NCI-H345 treated with DMSO at 0.1 percent for 48 hours (cell line): ENCODE measurements at regions not wholly inside any gene's neighbourhood (a gene's known extent, or its start where the extent isn't known, plus 50 kb on each side); places are given as distances from the start of the nearest gene placed in this dataset.
"Not testable (repeated sequence)": the region's sequence is repeated elsewhere in the genome, so short reads cannot be mapped to it uniquely, and the experiment has no call there.

Experiments
- DNase-seq: peaks from one replicate; lab custom pipeline; 2025; ENCODE audit not compliant: unreplicated experiment; lab: John Stamatoyannopoulos, UW

DNA sequence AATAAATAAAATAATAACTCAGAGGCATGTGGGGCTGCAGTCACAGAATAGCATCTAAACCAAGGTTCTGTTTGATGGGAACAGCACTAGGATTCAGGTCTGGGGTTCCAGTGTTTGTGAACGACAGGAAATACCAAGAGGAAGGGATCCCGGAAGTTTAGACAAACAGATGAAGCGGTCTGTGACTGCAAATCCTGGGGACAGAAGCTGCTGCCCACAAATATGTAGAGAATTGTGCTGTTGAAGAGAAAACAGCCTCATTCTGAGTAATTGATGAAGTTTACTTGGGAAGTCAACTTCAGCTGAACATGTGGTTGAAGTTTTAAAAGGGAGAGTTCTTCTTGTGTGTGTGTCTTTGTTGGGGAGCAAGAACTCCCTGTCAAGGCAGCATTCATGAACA lies 98.4 kb upstream of the TBX5 start:
- DNase-seq = no peak

DNA sequence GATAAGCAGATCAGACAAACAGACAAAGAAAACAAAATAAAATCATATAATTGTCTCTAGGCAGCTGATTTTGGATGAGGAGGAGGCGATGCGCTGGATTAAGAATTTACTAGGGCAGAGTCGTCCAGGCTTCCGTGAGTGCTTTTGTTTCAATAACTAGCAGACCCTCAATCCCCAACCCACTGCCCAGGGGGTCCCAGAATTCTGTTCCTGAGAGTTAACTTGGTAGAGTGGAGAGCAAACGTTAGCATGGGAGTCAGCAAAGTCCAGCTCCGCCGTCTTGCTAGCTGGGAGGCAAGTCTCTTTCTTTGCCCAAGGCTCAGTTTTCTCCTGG lies 95.5 kb upstream of the TBX5 start:
- no peak for DNase-seq

DNA sequence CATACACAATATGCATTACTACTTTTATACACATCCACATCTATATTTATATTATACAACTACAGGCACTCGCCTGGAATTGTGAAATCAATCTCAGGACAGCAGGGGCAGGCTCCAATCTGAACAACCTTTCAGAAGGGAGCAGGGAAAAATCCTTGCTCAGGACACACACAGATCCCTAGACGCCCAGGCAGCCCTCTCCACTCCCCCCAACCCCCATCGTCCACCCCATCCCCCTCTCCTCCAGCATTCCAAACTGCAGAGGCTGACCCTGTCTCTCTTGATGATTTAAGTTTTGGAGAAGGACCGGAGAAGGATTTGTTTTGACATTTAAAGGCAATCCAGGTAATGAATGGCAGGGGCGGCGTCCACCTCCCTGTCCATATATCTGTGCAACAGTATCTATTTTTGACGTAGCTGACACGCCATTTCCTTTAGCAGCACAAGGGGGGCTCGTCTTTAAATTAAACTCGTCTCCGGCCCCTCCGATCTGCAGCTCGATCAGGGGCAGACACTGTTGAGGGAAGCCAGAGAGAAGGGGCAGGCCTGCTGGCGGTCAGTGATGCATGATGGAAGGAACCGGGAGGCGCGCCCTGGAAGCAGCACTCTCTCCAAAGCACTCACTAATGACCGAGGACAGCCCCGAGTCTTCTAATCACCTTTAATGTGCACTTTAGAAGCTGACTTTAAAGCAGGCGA lies 95.0 kb upstream of the TBX5 start:
- no peak for DNase-seq

DNA sequence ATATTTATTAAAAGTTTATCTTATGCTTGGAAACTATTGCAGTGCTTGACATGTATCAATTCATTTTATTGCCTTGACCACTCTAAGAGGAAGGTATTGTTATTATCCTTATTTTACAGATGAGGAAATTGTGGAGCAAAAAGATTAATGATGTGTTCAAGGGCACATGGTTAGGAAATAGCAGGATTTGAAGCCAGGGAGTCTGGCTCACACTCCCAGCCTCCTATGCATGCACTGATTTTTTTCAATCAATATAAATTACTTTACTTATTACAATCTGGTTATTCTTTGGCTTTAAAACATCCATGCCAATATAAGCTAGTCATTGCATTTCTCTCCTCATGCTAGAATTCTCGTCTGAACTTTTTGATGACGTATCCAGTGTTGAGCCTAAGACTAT lies 94.2 kb upstream of the TBX5 start:
- DNase-seq = no peak

DNA sequence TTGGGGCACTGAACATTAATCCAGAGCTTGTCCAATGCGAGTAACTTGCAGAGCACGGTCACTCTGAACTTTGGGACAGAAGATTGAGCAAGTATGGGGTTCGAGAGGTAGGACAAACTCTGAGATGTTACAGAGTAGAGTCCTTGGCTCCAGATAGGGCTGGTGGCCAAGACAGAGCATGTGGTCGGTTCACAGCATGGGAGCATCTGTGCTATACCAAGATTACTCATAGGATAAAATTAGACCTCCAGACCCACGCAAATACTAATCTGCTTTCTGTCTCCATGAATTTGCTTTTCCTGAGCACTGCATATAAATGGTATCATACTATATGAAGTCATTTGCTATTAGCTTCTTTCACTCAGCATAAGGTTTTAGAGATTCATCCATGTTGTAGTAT lies 93.4 kb upstream of the TBX5 start:
- no peak for DNase-seq

DNA sequence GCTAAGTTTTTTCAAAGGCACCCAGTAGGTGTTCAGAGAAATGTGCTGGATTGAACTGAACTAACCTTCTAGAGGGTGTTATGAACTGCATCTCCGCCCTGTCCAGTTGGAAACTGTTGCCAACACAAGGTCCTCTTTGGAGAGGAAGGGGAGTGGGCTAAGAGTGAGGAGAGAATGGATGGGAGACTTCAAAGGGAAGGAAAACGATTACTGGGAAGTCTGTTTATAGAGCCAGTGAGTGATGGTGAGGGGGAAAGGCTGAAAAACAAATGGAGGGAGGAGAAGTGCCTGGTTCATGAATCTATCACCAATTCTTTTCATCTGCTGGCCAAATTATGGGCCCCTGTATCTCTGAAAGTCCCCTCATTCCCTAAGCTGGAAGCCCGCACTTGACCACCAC lies 86.0 kb upstream of the TBX5 start:
- DNase-seq = no peak

DNA sequence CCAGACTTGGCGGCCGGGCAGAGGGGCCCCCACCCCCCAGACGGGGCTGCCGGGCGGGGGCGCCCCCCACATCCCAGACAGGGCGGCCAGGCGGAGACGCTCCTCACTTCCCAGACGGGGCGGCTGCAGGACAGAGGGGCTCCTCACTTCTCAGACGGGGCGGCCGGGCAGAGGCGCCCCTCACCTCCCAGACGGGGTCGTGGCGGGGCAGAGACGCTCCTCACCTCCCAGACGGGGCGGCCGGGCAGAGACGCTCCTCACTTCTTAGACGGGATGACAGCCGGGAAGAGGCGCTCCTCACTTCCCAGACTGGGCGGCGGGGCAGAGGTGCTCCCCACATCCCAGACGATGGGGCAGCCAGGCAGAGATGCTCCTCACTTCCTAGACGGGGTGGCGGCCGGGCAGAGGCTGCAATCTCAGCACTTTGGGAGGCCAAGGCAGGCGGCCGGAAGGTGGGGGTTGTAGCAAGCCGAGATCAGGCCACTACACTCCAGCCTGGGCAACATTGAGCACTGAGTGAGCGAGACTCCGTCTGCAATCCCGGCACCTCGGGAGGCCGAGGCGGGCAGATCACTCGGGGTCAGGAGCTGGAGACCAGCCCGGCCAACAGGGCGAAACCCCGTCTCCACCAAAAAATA lies 79.0 kb upstream of the TBX5 start:
- DNase-seq = not testable (repeated sequence)

DNA sequence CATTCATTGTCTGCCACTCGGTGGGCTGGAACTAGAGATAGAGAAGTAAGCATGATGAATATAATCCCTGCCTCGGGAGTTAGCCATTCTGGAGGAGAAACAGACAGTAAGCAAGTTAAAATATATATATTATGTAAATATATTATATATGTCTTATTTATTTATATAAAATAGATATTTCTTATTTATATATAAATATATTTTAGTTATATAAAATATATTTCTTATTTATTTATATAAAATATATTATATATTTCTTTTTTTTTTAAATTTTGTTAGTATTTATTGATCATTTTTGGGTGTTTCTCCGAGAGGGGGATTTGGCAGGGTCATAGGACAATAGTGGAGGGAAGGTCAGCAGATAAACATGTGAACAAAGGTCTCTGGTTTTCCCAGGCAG lies 78.1 kb upstream of the TBX5 start:
- DNase-seq = no peak

DNA sequence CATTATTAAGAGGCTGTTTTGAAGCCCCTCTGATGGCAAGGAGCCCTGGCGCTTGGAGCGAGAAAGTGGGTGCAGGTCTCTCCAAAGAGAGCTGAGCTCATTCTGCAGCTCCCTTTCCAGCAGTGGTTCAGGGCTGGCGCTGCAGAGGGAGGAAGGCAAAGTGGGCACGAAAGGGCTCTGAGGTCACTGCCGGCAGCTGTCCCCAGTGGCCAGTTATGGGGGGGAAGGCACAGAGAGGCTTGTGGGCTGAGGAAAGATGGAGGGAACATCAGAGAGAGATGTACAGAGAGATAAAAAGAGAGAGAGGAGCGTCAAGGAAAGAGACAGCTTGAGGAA lies 75.2 kb upstream of the TBX5 start:
- DNase-seq = no peak

DNA sequence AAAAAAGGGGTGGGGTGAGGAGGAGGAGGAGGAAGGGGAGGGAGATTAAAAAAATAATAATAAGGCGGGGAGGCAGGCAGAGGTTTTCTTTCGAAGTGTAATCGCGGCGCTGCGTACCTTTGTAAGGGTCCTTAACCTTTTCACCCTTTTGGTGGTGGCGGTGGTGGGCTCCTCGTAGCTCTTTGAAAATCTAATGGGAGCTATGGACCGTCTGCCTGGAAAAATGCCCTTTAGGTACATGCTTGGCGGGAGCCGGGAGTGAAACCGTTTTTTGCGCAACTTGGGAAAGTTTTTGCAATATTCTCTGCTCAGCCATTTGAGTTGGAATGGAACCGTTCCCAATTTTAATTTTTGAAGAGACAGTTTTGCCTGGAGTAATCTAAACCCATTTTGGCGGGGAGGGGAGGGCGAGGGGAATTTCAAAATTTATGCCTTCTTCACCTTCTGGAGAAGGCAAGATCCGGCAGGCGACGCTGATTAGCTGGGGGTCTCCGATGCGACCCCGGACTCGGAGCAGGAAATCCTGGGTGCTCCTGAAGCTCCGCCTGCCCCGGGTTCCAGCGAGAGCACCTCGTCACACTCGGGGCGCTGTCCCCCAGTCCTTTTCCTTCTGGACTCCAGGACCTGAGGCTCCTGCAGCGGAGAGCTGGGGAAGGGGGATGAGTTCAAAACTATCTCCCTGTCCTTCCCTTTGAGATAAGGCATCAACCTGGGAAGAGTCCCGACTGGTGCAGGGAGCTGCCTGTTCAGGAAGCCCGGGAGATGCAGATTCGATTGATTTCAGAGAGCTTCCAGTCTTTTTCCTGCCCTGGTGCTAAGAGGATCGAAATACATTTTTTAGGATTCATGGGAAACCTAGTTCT lies 74.6 kb upstream of the TBX5 start:
- no peak for DNase-seq

DNA sequence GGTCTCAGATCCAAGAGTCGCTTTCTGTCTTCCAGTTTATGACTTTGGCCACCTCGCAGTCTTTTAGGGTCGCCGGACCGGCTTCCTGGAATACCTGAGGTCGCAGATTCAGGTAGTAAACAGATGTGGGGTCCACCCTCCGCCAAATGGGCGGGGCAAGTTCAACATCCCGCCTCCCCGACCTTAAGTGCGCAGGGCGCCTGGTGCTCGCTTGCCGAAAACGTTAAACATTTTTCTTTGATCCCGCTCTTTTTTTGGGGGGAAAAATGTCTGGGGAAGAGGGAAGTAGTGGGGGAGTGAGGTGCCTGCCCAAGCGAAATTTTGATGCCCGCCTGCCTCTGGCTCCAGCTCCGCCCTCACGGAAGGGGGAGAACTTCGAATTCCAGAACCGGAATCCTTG lies 73.9 kb upstream of the TBX5 start:
- no peak for DNase-seq

DNA sequence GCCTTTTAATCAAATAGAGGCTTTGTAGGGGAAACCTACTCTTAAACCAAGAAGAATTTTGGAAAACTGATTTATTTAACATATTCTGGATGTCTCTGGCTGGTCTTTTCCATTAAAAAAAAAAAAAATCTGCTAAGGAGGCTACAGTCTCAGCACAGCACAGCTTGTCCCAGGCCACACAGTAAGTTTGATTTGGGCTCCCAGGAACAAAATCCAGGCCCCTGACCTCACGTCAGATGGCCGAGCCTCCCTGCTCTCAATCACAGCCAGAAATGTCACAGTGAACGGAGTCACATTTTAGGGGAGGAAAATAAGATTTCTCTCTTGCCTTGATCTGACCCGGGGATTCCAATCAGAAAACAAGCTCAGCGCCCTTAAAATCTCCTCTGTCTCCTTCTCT lies 72.9 kb upstream of the TBX5 start:
- DNase-seq = no peak

DNA sequence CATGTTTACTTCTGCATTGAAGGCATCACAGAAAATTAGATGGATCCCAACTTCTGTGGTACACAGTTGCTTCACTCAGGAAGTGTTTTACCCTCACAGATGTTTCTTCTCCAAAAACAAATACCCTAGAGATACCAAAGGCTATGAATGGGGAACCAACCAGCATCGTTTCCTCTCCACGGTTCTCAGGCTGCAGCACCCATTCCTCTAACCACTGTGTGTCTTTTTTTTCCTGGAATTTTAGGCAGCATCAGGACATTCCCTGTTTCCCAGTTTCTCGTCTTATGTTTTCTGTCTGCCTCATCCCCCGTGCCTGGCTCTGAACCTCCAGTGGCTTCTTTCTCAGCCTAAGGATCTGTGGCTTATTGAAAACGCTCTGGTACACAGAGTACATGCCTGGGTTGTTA lies 72.0 kb upstream of the TBX5 start:
- DNase-seq = no peak

DNA sequence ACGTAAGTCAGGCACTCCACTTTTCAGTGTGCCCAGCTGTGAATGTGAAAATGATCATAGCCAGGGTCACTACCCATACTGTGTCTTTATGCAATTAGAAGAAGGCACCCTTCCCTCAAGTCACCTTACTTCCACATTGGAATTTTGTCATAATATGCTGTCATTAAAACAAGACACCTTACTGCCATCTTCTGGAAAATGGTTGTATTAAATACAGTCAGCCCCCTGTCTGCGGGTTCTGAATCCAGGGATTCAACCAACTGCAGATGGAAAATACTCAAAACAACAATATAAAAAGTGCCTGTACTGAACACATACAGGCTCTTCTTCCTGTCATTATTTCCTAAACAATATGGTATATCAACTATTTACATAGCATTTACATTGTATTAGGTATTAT lies 70.2 kb upstream of the TBX5 start:
- no peak for DNase-seq

DNA sequence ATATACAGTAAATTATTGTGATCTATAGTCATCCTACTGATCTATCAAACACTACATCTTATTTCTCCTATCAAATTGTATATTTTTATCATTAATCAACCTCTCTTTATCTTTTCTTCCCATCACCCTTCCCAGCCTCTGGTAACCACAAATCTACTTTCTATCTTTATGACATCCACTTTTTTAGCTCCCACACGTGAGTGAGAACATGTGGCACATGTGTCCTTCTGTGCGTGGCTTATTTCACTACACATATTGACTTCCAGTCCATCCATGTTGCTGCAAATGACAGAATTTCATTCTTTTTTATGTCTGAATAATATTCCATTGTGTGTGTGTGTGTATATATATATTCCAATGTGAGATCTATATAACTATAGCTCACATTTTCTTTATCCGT lies 67.8 kb upstream of the TBX5 start:
- no peak for DNase-seq

DNA sequence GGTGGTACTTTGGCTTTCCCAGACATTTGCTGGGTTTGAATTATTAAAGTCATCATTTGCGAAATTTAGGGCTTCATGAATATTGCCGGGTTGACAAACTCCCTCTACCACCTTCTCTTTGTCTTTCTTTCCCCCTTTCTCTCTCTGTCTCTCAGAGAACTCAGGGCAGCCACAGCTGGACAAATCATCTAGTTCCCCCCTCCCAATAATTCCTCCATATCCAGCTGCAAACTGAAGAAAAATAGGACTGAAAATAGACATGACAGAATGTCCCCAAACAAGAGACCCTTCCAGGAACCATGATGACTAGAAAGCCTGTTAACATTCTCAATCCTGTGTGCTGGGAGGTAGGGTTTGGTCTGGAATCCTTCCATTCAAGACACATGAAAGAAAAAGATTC lies 67.1 kb upstream of the TBX5 start:
- no peak for DNase-seq

DNA sequence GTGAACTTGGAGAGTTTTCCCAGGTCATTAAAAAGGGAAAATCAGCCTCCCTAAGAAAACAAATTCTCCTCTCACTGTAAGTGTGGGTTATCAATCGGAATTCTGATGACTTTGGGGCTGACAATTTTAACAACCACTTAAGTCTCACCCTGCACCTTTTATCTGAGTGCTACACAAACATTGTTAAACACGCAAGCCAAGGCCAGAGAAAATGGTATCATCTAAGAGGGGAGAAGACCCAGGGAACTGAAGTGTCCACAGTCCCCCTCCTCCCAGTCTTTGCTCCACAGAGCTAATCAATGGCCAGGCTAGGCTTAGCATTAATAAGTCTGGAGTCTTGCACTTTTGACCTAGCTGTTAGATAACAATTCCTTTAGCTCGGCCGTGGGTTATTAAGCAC lies 51.7 kb upstream of the TBX5 start:
- DNase-seq = no peak
